Transverse colon (tissue), 4 donors: ENCODE measurements at regions not wholly inside any gene's neighbourhood (a gene's known extent, or its start where the extent isn't known, plus 50 kb on each side); places are given as distances from the start of the nearest gene placed in this dataset.
"Not testable (repeated sequence)": the region's sequence is repeated elsewhere in the genome, so short reads cannot be mapped to it uniquely, and the experiment has no call there.

ENCODE experiments used
- EP300 ChIP-seq: sonication (generic); formaldehyde crosslinking; IDR thresholded peaks from one replicate; pipeline ENCODE4 v1.6.1; 2017; ENCODE audit warnings: antibody characterized with exemption, low read depth
- POLR2A ChIP-seq: fragments of 450-650 bp; IDR thresholded peaks from one replicate; pipeline ENCODE4 v1.6.1; 2016; ENCODE audit warnings: antibody characterized with exemption, mild to moderate bottlenecking, moderate library complexity
- POLR2AphosphoS5 ChIP-seq, 3 donors: sonication (generic); formaldehyde crosslinking; IDR thresholded peaks; one replicate each; pipeline ENCODE4 v1.6.1; 2016; ENCODE audit warnings: antibody characterized with exemption in 3 of 3
- TF ChIP-seq, protein P1 (sequence below), 5 experiments: fragments of 200-600 bp in 3 of 5; fragments of 450-650 bp in 2 of 5; sonication (generic) in 3 of 5; IDR thresholded peaks; 1 replicate in 2 of 5; 2 replicates in 3 of 5; pipeline ENCODE4 v1.5.1; 2016 to 2017; ENCODE audit warnings: antibody characterized with exemption in 5 of 5, inconsistent platforms in 3 of 5, mild to moderate bottlenecking in 2 of 5, moderate library complexity in 1 of 5

DNA sequence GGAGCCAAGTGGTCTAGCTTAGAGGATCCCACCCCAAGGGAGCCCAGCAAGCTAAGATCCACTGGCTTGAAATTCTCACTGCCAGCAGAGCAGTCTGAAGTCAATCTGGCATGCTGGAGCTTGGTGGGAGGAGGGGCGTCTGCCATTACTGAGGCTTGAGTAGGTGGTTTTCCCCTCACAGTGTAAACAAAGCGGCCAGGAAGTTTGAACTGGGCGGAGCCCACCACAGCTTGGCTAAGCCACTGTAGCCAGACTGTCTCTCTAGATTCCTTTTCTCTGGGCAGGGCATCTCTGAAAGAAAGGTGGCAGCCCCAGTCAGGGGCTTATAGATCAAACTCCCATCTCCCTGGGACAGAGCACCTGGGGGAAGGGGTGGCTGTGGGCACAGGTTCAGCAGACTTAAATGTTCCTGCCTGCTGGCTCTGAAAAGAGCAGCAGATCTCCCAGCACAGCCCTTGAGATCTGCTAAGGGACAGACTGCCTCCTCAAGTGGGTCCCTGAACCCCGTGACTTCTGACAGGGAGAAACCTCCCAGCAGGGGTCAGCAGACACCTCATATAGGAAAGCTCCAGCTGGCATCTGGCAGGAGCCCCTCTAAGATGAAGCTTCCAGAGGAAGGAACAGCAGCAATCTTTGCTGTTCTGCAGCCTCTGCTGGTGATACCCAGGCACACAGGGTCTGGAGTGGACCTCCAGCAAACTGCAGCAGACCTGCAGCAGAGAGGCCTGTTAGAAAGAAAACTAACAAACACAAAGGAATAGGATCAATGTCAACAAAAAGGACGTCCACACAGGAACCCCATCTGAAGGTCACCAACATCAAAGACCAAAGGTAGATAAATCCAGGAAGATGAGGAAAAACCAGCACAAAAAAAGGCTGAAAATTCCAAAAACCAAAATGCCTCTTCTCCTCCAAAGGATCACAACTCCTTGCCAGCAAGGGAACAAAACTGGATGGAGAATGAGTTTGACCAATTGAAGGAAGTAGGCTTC, 215.6 kb upstream of the TET2 start:
- TF ChIP-seq EP300; POLR2A; POLR2AphosphoS5 (IDR thresholded peaks at IDR 0.05): not testable (repeated sequence)
- TF ChIP-seq, protein P1, sequence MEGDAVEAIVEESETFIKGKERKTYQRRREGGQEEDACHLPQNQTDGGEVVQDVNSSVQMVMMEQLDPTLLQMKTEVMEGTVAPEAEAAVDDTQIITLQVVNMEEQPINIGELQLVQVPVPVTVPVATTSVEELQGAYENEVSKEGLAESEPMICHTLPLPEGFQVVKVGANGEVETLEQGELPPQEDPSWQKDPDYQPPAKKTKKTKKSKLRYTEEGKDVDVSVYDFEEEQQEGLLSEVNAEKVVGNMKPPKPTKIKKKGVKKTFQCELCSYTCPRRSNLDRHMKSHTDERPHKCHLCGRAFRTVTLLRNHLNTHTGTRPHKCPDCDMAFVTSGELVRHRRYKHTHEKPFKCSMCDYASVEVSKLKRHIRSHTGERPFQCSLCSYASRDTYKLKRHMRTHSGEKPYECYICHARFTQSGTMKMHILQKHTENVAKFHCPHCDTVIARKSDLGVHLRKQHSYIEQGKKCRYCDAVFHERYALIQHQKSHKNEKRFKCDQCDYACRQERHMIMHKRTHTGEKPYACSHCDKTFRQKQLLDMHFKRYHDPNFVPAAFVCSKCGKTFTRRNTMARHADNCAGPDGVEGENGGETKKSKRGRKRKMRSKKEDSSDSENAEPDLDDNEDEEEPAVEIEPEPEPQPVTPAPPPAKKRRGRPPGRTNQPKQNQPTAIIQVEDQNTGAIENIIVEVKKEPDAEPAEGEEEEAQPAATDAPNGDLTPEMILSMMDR (IDR thresholded peaks at IDR 0.05), result peak in 1 of 5 experiments; percentile 13
